Erythroblast (primary cell): ENCODE measurements at regions not wholly inside any gene's neighbourhood (a gene's known extent, or its start where the extent isn't known, plus 50 kb on each side); places are given as distances from the start of the nearest gene placed in this dataset.

ENCODE experiments used
- GATA1 ChIP-seq: IDR thresholded peaks from 2 replicates; pipeline ENCODE4 v1.6.1; 2011; ENCODE audit warnings: low read depth, mild to moderate bottlenecking, control low read depth, low read length, moderate library complexity
- POLR2A ChIP-seq: IDR thresholded peaks from 2 replicates; pipeline ENCODE4 v1.6.1; 2011; ENCODE audit warnings: mild to moderate bottlenecking, low read length

DNA sequence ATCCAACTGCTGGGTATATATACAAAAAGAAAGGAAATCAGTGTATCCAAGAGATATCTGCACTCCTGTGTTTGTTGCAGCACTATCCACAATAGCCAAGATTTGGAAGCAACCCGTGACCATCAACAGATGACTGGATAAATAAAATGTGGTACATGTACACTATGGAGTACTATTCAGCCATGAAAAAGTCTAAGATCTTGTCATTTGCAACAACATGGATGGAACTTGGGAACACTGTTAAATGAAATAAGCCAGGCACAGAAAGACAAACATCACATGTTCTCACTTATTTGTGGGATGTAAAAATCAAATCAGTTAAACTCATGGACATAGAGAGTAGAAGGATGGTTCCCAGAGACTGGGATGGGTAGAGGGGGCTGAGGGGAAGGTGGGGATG, 620.7 kb downstream of the RBFOX1 start:
- TF ChIP-seq GATA1 (no peak), POLR2A (no peak)
